Ishikawa (cell line): ENCODE measurements at regions not wholly inside any gene's neighbourhood (a gene's known extent, or its start where the extent isn't known, plus 50 kb on each side); places are given as distances from the start of the nearest gene placed in this dataset.

Experiments used
- CEBPB ChIP-seq: IDR thresholded peaks from 2 replicates; pipeline ENCODE4 v1.6.1; 2012
- CREB1 ChIP-seq: IDR thresholded peaks from 2 replicates; pipeline ENCODE4 v1.6.1; 2012; ENCODE audit warnings: low read depth
- EGR1 ChIP-seq: IDR thresholded peaks from 2 replicates; pipeline ENCODE4 v1.6.1; 2012
- EP300 ChIP-seq: IDR thresholded peaks from 2 replicates; pipeline ENCODE4 v1.6.1; 2012; ENCODE audit warnings: borderline replicate concordance
- MAX ChIP-seq: IDR thresholded peaks from 2 replicates; pipeline ENCODE4 v1.6.1; 2012
- RAD21 ChIP-seq: IDR thresholded peaks from 2 replicates; pipeline ENCODE4 v1.6.1; 2012; ENCODE audit warnings: low read depth
- REST ChIP-seq: IDR thresholded peaks from 2 replicates; pipeline ENCODE4 v1.6.1; 2012; ENCODE audit warnings: low read depth, mild to moderate bottlenecking
- TAF1 ChIP-seq: IDR thresholded peaks from 2 replicates; pipeline ENCODE4 v1.6.1; 2012; ENCODE audit warnings: low read depth, mild to moderate bottlenecking
- TEAD4 ChIP-seq: IDR thresholded peaks from 2 replicates; pipeline ENCODE4 v1.6.1; 2012
- USF1 ChIP-seq: IDR thresholded peaks from 2 replicates; pipeline ENCODE4 v1.6.1; 2012
- YY1 ChIP-seq: IDR thresholded peaks from 2 replicates; pipeline ENCODE4 v1.6.1; 2012; ENCODE audit warnings: low read depth
- ZBTB7A ChIP-seq: IDR thresholded peaks from 2 replicates; pipeline ENCODE4 v1.6.1; 2012; ENCODE audit warnings: low read depth

GRCh38 chr3:159923336-159923735 is 65.3 kb upstream of the IL12A start:
- TF ChIP-seq REST (no peak), TAF1 (no peak), EP300 (no peak), CREB1 (no peak), RAD21 (no peak), TEAD4 (no peak), ZBTB7A (no peak), MAX (no peak), YY1 (no peak), EGR1 (no peak), CEBPB (no peak), USF1 (no peak)
